GM18505 (cell line): ENCODE measurements at regions not wholly inside any gene's neighbourhood (a gene's known extent, or its start where the extent isn't known, plus 50 kb on each side); places are given as distances from the start of the nearest gene placed in this dataset.

Source experiments
- ATAC-seq: cut with Tn5 transposase; IDR thresholded peaks from one replicate; pipeline ENCODE4 v1.9.1; 2021; ENCODE audit not compliant: unreplicated experiment
- POLR2A ChIP-seq: IDR thresholded peaks from 4 replicates; pipeline ENCODE4 v1.6.1; 2011; ENCODE audit warnings: borderline replicate concordance; ENCODE audit not compliant: insufficient read depth, insufficient read length; ENCODE audit errors: extremely low read depth

- TF ChIP-seq POLR2A: no peak
- no peak for ATAC-seq
Measured at GRCh38 chr5:124230456-124230855, 516.0 kb downstream of the ZNF608 start.

- no peak for ATAC-seq
- no peak for TF ChIP-seq POLR2A
Measured at GRCh38 chr5:124229352-124229751, 517.1 kb downstream of the ZNF608 start.

DNA sequence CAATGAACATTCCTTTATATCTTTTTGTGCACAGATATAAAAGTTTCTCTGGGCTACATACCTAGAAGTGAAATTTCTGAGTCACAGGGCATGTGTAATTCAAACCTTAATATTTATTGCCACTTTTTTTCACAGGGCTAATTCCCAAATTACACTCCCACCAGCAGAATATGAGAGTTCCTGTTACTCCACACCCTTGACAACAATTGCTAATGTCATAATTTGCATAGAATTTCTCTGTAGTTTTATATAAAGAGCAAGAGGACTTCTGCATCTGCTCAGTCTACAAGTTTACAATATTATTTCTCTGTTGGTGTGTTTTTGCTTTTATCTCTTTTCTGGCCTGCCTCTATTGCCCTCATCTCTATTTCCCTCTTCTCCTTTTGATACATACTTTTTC lies 518.5 kb downstream of the ZNF608 start:
- TF ChIP-seq POLR2A: no peak
- ATAC-seq: no peak

GRCh38 chr5:124220418-124220817 lies 526.0 kb downstream of the ZNF608 start:
- ATAC-seq: no peak
- TF ChIP-seq POLR2A: no peak

DNA sequence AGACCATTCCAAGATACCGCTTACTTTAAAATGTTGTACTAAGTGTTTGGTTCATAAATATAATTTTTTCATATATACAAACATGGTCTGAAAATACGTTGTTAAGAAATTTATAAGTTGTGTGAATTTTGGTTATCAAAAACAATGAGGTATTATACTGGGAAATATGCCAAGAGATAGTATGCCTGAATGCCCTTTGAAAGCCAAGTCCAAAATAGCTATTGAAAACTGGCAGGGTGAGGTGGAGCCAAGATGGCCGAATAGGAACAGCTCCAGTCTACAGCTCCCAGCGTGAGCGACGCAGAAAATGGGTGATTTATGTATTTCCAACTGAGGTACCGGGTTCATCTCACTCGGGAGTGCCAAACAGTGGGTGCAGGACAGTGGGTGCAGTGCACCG lies 533.5 kb downstream of the ZNF608 start:
- no peak for ATAC-seq

DNA sequence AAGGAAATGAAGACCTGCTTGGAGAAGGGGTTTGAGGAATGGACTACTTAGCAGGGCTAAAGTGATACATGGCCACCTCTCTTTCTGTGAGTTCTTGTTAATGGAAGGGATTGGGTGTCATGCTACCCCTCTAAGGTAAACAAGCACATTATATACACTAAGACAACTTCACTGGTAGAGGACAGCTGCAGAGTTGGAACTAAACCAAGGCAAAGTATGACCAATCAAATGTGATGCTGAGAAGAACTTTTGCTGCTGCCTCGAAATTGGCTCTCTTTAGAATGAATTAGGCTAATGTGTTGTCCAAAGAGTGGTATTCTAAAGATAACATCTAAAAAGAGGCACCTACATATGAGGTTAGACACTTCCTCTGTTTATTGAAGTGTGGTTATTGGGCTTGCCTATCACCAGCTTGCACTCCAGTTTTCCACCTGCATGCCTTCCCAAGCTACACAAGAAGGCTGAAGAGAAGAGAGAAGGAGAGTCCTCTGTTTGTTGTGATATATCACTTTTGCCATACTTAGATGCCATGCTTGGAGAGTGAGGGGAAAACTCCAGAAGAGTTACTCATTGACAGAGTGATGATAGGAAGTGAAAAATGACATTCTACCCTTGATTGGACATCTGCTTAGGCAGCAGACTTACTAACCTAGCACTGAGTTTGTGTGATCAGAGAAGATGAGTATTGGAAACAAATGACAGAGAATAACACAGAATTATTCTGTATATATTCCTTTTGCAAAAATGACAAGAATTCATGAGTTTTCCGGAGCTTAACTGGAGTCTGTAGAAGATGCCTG lies 536.1 kb downstream of the ZNF608 start:
- no peak for ATAC-seq
- no peak for TF ChIP-seq POLR2A

More for the DNA sequence above, 533.5 kb downstream of the ZNF608 start:
- no peak for TF ChIP-seq POLR2A

- ATAC-seq: no peak
Measured at GRCh38 chr5:124207118-124207517, 539.3 kb downstream of the ZNF608 start.

DNA sequence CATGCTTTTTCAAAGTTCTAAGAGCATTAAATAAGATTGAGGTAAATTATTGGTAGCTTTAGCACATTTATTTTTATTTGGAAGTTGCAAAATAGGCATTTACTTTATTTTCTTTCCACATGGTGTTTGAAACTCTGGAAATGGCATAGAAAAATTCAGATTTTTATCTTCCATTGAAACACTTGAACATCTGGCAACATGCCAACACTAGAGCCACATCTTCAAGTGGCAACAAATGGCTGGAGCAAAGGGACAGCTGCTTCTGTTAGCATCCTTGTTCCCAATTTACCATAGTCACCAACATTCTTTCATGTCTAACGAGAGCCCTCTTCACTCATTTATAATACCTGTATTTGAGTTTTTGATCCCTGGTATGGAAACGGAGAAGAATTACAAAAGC lies 539.9 kb downstream of the ZNF608 start:
- ATAC-seq: no peak

More at GRCh38 chr5:124207118-124207517, 539.3 kb downstream of the ZNF608 start:
- no peak for TF ChIP-seq POLR2A

DNA sequence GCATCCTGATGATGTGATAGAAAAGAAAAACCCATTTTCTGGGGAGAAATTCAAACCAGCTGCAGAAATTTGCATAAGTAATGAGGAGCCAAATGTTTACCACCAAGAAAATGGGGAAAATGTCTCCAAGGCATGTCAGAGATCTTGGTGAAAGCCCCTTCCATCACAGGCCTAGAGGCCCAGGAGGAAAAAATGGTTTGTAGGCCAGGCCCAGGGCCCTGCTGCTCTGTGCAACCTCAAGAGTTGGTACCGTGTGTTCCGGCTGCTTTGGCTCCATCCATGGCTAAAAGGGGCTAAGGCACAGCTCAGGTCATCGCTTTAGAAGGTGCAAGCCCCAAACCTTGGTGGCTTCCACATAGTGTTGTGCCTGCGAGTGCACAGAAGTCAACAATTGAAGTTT lies 543.1 kb downstream of the ZNF608 start:
- no peak for TF ChIP-seq POLR2A
- ATAC-seq: no peak

More for the DNA sequence above, 539.9 kb downstream of the ZNF608 start:
- TF ChIP-seq POLR2A: no peak

DNA sequence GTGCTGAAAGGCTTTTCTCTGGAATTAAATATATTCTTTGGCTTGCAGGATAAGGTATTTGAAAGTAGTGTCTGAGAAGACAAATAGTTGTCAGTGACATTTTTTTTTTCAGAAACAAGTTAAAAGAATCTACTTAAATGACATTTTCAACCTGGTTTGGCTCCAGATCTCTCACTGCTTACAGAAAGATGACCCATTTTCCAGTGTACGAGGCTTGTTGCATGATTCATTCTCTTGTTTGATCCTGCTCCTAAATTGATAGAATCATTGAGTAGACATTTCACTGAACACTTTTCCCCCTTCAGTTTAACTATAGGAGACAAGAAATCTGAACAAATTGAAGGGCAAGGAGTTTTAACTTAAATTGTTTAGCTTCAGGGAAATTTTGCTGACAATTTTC lies 546.1 kb downstream of the ZNF608 start:
- no peak for TF ChIP-seq POLR2A
- ATAC-seq: no peak

- ATAC-seq: no peak
- TF ChIP-seq POLR2A: no peak
Measured at GRCh38 chr5:124199893-124200292, 546.5 kb downstream of the ZNF608 start.

GRCh38 chr5:124195411-124195810 lies 551.0 kb downstream of the ZNF608 start:
- no peak for ATAC-seq
- no peak for TF ChIP-seq POLR2A

DNA sequence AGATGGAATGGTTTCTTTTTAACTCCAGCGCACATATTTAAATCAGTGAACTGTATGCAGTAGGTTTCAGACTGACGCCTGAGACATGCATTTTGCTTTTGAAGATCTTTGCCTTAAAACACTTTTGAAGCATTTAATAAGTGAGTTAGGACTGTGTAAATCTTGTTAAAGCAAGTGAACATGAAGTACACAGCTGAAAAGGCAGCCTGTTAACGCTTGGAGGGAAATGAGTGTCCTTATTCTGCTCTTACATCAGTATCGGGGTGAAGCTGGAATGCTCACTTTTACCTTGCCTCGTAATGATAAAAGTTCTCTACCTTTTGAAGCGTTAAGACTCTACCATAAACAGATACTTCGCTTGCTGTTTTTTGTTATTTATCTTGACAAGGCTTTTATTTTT lies 552.2 kb downstream of the ZNF608 start:
- no peak for TF ChIP-seq POLR2A
- ATAC-seq: no peak

DNA sequence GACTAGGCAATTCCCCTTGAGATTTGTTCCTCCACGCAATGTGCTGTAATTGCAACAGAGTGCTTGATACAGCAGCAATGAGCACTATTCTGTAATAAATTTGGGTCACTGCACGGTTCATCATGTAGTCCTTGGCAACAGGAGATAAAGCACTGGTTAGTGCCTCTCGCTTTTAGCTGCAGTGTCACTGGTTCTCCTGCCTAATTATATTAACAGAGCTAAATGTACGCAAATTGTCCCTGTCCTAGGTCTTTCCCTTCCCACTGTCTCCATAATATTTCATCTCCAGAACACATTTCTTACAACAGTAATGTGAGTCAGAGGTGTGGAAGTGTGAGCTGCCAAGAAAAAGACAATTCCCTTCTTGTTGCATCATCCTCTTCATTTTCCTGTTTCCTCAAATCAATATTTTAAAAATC lies 553.1 kb downstream of the ZNF608 start:
- TF ChIP-seq POLR2A: no peak
- ATAC-seq: no peak

DNA sequence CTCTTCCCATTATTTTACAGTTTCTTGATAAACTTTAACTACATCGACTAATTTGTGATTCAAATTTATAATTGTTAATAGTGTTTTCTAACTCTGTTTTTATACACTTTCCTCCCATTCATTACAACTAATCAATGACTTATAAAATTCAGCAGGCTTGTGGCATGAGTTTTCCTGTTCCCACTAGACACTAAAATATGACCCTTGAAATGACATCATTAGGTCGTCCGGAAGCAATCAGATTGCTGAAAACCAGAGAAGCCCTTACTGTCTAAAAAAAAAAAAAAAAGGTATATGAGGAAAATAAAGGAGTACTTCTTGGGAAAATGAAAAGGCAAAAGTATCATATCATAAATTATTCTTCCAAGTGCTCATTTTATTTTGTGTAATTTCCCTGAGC lies 553.7 kb downstream of the ZNF608 start:
- TF ChIP-seq POLR2A: no peak
- no peak for ATAC-seq

GRCh38 chr5:124185716-124186115 lies 560.7 kb downstream of the ZNF608 start:
- TF ChIP-seq POLR2A: no peak
- no peak for ATAC-seq

DNA sequence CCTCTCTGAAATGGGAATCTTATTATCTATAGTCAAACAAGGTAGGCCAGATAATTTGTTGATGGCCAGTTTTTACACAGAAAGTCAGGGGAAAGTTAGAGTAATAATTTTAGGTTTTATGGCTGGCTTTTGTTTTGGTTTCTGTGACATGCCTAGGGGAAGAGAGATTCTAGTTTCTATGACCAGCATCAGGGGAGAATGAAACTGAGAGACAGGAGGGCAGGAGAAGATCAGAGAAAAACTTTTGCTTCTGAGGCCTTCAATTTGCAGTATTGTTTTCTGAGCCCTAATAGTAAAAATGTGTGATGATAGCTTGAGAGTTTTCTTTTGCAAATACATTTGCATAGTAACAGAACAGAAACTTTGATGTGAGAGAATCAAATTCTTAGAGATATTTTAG lies 564.3 kb downstream of the ZNF608 start:
- peak; percentile 75 for ATAC-seq
- TF ChIP-seq POLR2A: no peak
